A673 (cell line): ENCODE measurements at regions not wholly inside any gene's neighbourhood (a gene's known extent, or its start where the extent isn't known, plus 50 kb on each side); places are given as distances from the start of the nearest gene placed in this dataset.

Experiments
- BruUV-seq: library from RNA; stranded (reverse); fragments of 400-500 nt; replicated peaks from 2 replicates; lab custom pipeline; 2021; lab: Mats Ljungman, UMichigan
- CTCF ChIA-PET: fragments of 300-600 bp; sonication (Branson Sonifier 250); formaldehyde crosslinking; loops from one replicate; lab custom pipeline; 2022; ENCODE audit warnings: antibody characterized with exemption; lab: Charles Lee
- POLR2A ChIA-PET: fragments of 300-600 bp; sonication (Branson Sonifier 250); formaldehyde crosslinking; loops from one replicate; lab custom pipeline; 2022; ENCODE audit warnings: antibody characterized with exemption; ENCODE audit not compliant: low non-redundant PET; lab: Charles Lee
- DNase-seq: peaks from one replicate; pipeline ENCODE4 v3.0.0-alpha.2; 2015; ENCODE audit warnings: low spot score
- H3K27ac ChIP-seq: fragments of 200-600 bp; sonication (generic); 2 replicates; pipeline ENCODE4 v1.5.1; 2016; ENCODE audit warnings: mixed run types, low read depth, mild to moderate bottlenecking, mixed read lengths, antibody characterized with exemption, low read length; ENCODE audit not compliant: poor library complexity, severe bottlenecking
- H3K27me3 ChIP-seq: fragments of 200-600 bp; sonication (generic); replicated peaks from 2 replicates; pipeline ENCODE4 v1.6.1; 2017; ENCODE audit warnings: mixed run types, low read depth, mild to moderate bottlenecking, mixed read lengths, antibody characterized with exemption, low read length; ENCODE audit not compliant: insufficient read depth, poor library complexity
- H3K36me3 ChIP-seq: fragments of 200-600 bp; sonication (generic); 2 replicates; pipeline ENCODE4 v1.6.1; 2016; ENCODE audit warnings: mixed run types, mild to moderate bottlenecking, mixed read lengths, antibody characterized with exemption, low read length; ENCODE audit not compliant: insufficient read depth, poor library complexity, severe bottlenecking
- H3K4me1 ChIP-seq: fragments of 200-600 bp; sonication (generic); 2 replicates; pipeline ENCODE4 v1.6.1; 2017; ENCODE audit warnings: mixed run types, mild to moderate bottlenecking, mixed read lengths, antibody characterized with exemption, low read length; ENCODE audit not compliant: insufficient read depth, poor library complexity, severe bottlenecking
- H3K4me3 ChIP-seq: fragments of 200-600 bp; sonication (generic); 2 replicates; pipeline ENCODE4 v1.5.1; 2016; ENCODE audit warnings: low read depth, mixed run types, mild to moderate bottlenecking, mixed read lengths, low read length; ENCODE audit not compliant: poor library complexity, severe bottlenecking
- H3K9me3 ChIP-seq: fragments of 200-600 bp; sonication (generic); 2 replicates; pipeline ENCODE4 v1.6.1; 2016; ENCODE audit warnings: mixed run types, low read depth, mild to moderate bottlenecking, mixed read lengths, antibody characterized with exemption, low read length; ENCODE audit not compliant: poor library complexity, severe bottlenecking
- EZH2 ChIP-seq: fragments of 200-600 bp; sonication (generic); IDR thresholded peaks from 2 replicates; pipeline ENCODE4 v1.6.1; 2017; ENCODE audit warnings: borderline replicate concordance, low read depth, mild to moderate bottlenecking, mixed read lengths, antibody characterized with exemption, low read length; ENCODE audit not compliant: poor library complexity, severe bottlenecking
- intact Hi-C: fragments of 100-400 bp; cut with micrococcal nuclease; formaldehyde crosslinking; loops from one replicate; pipeline ENCODE4 v1.10.0; 2022; ENCODE audit not compliant: unreplicated experiment
- TF ChIP-seq, protein P1 (sequence below): fragments of 300-800, 200-600 bp; sonication (generic); conservative IDR thresholded peaks from 2 replicates; pipeline ENCODE4 v1.5.1; 2017; ENCODE audit warnings: low read depth, mild to moderate bottlenecking, antibody characterized with exemption, low read length, moderate library complexity, mixed read lengths

DNA sequence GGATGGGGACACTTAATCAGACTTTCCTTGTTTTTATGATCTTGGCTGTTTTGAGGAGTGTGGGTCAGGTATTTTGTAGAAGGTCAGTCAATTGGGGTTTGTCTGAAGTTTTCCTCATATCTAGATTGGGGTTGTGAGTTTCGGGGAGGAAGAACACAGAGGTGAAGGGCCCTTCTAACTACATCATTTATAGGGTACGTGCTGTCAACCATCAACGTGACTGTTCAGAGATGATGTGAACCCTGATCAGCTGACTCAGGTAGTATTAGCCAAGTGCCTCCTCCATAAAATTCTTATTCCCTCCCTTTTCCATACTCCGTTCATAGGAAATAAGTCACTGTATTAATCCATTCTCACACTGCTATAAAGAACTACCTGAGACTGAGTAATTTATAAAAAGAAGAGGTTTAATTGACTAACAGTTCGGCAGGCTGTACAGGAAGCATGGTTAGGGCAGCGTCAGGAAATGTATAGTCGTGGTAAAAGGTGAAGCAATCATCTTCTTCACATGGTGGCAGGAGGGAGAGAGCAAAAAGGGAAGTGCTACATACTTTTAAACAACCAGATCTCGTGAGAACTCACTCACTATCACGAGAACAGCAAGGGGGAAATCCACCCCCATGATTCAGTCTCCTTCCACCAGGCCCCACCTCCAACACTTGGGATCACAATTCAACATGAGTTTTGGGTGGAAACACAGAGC lies 547.1 kb upstream of the LINC00305 start:
- POLR2A ChIA-PET, result no interaction called here
- Histone ChIP-seq H3K27me3 (no peaks in the 10 kb centered on the region), H3K36me3 (no peaks in the 10 kb centered on the region), H3K27ac (no peak overlapping the region), H3K4me1 (no peaks in the 10 kb centered on the region), H3K9me3 (no peaks in the 10 kb centered on the region), H3K4me3 (no peak overlapping the region)
- DNase-seq, result no peak
- intact Hi-C loops, result no loop called here
- no peak for TF ChIP-seq EZH2
- TF ChIP-seq, protein P1, sequence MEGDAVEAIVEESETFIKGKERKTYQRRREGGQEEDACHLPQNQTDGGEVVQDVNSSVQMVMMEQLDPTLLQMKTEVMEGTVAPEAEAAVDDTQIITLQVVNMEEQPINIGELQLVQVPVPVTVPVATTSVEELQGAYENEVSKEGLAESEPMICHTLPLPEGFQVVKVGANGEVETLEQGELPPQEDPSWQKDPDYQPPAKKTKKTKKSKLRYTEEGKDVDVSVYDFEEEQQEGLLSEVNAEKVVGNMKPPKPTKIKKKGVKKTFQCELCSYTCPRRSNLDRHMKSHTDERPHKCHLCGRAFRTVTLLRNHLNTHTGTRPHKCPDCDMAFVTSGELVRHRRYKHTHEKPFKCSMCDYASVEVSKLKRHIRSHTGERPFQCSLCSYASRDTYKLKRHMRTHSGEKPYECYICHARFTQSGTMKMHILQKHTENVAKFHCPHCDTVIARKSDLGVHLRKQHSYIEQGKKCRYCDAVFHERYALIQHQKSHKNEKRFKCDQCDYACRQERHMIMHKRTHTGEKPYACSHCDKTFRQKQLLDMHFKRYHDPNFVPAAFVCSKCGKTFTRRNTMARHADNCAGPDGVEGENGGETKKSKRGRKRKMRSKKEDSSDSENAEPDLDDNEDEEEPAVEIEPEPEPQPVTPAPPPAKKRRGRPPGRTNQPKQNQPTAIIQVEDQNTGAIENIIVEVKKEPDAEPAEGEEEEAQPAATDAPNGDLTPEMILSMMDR, result no peak
- CTCF ChIA-PET, result no interaction called here
- no TSS peak for BruUV-seq

DNA sequence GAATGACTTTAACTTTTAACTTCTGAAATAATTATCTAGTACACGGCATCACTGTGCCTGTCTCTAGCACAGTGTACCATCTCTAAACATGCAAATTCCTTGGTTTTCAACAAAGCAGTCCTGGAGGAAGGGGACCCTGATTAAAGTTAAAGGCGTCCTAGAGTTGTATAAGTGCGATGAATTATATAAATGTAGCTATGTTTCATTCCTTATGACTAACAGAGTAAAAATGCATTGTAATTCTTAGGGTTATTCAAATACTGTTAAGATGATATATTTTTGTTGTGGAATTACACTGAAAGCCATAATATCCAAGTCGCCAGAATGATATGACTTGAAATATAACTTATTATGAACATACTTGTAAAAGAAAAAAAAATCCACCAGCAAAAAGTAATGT lies 544.9 kb upstream of the LINC00305 start:
- no peaks in the 10 kb centered on the region for H3K4me1 ChIP-seq
- no peaks in the 10 kb centered on the region for H3K9me3 ChIP-seq
- H3K36me3 ChIP-seq, result no peaks in the 10 kb centered on the region
- ChIA-PET POLR2A (interaction anchor here (0.6 kb wide), 1 partner anchor 21 kb away, joined by 4 read pairs; no protein-coding TSS in a partner anchor), CTCF (no interaction called here)
- no peak for DNase-seq
- intact Hi-C loops, result no loop called here
- no peaks in the 10 kb centered on the region for H3K27me3 ChIP-seq
- TF ChIP-seq, protein P1, result no peak
- TF ChIP-seq EZH2, result no peak
- no peak overlapping the region for H3K4me3 ChIP-seq
- BruUV-seq, result no TSS peak
- no peak overlapping the region for H3K27ac ChIP-seq

DNA sequence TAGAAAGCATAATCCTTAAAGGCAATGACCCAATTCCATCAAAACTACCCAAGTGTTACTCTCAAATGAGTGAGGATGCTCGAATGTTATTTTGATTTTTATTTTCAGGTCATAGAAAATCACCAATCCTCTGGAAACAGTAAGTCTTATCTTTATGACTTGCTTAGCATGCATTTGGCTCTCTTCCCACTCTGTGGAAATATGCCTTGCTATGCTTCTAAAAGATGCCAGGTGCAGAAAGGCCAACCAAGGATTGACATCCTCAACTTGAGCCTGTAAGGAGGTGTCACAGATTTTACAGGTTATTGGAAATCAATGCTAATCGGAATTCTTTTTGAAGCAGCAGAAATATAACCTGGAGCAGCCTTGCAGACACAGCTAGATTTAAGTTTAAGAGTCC lies 543.9 kb upstream of the LINC00305 start:
- no TSS peak for BruUV-seq
- POLR2A ChIA-PET, result no interaction called here
- no peaks in the 10 kb centered on the region for H3K9me3 ChIP-seq
- H3K27ac ChIP-seq, result no peak overlapping the region
- TF ChIP-seq EZH2, result no peak
- TF ChIP-seq, protein P1, result no peak
- CTCF ChIA-PET, result no interaction called here
- H3K27me3 ChIP-seq, result no peaks in the 10 kb centered on the region
- intact Hi-C loops, result no loop called here
- no peak overlapping the region for H3K4me3 ChIP-seq
- H3K4me1 ChIP-seq, result no peaks in the 10 kb centered on the region
- H3K36me3 ChIP-seq, result no peaks in the 10 kb centered on the region
- no peak for DNase-seq
